DOHH2 (cell line): ENCODE measurements at regions not wholly inside any gene's neighbourhood (a gene's known extent, or its start where the extent isn't known, plus 50 kb on each side); places are given as distances from the start of the nearest gene placed in this dataset.

Experiments
- EZH2phosphoT487 ChIP-seq: fragments of 200-600 bp; sonication (generic); IDR thresholded peaks from 2 replicates; pipeline ENCODE4 v1.6.1; 2017; ENCODE audit warnings: borderline replicate concordance, mild to moderate bottlenecking, antibody characterized with exemption, low read length, moderate library complexity, mixed read lengths
- TF ChIP-seq, protein P1 (sequence below): fragments of 200-600 bp; sonication (generic); IDR thresholded peaks from one replicate; pipeline ENCODE4 v1.5.1; 2014; ENCODE audit warnings: antibody characterized with exemption, mild to moderate bottlenecking, low read depth, low read length; ENCODE audit not compliant: poor library complexity, severe bottlenecking

DNA sequence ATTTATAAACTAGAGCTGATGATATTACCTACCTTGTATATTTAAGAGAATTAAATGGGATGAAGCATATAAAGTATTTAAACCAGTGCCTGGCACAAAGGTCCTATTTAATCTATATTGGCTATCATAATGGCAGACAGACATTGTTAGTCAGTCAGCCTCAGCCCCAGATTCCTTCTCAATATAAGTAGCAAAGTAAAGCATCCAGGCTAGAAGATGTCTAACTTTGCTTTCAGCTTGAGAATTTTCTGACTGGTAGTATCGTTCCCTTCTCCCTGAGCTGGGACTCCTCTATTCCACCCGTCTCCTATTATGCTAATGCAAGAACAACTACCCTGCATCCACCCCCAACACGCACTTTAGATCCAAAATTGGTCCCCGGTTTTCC lies 215.7 kb upstream of the SIX2 start:
- TF ChIP-seq, protein P1, sequence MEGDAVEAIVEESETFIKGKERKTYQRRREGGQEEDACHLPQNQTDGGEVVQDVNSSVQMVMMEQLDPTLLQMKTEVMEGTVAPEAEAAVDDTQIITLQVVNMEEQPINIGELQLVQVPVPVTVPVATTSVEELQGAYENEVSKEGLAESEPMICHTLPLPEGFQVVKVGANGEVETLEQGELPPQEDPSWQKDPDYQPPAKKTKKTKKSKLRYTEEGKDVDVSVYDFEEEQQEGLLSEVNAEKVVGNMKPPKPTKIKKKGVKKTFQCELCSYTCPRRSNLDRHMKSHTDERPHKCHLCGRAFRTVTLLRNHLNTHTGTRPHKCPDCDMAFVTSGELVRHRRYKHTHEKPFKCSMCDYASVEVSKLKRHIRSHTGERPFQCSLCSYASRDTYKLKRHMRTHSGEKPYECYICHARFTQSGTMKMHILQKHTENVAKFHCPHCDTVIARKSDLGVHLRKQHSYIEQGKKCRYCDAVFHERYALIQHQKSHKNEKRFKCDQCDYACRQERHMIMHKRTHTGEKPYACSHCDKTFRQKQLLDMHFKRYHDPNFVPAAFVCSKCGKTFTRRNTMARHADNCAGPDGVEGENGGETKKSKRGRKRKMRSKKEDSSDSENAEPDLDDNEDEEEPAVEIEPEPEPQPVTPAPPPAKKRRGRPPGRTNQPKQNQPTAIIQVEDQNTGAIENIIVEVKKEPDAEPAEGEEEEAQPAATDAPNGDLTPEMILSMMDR = no peak
- no peak for TF ChIP-seq EZH2phosphoT487
